Spinal cord (tissue), 9 donors: ENCODE measurements at regions not wholly inside any gene's neighbourhood (a gene's known extent, or its start where the extent isn't known, plus 50 kb on each side); places are given as distances from the start of the nearest gene placed in this dataset.
"Not testable (repeated sequence)": the region's sequence is repeated elsewhere in the genome, so short reads cannot be mapped to it uniquely, and the experiment has no call there.

Source experiments
- DNase-seq, 6 donors: peaks; one replicate each; pipeline versions ENCODE4 v3.0.0 to v3.0.0-alpha.2; 2013 to 2015; ENCODE audit warnings: low spot score in 6 of 6, low read depth in 4 of 6
- H3K27ac ChIP-seq: one replicate; pipeline ENCODE4 v1.5.1; 2013; ENCODE audit warnings: low read depth, low read length, control low read depth
- H3K27me3 ChIP-seq: one replicate; pipeline ENCODE4 v1.6.1; 2013; ENCODE audit warnings: low read length; ENCODE audit not compliant: control insufficient read depth, insufficient read depth
- H3K36me3 ChIP-seq: one replicate; pipeline ENCODE4 v1.6.1; 2013; ENCODE audit warnings: low read length; ENCODE audit not compliant: control insufficient read depth, insufficient read depth
- H3K4me1 ChIP-seq: one replicate; pipeline ENCODE4 v1.6.1; 2013; ENCODE audit warnings: low read length; ENCODE audit not compliant: control insufficient read depth, insufficient read depth
- H3K4me3 ChIP-seq: one replicate; pipeline ENCODE4 v1.5.1; 2013; ENCODE audit warnings: low read depth, low read length, control low read depth
- H3K9me3 ChIP-seq: one replicate; pipeline ENCODE4 v1.6.1; 2013; ENCODE audit warnings: low read length; ENCODE audit not compliant: control insufficient read depth, insufficient read depth
- WGBS: methylation state at CpG from one replicate; pipeline ENCODE4 v1.1.5; 2013; ENCODE audit warnings: missing lambda C conversion rate; ENCODE audit not compliant: insufficient coverage; 5-methylcytosine and 5-hydroxymethylcytosine counted together
- donor health status: healthy.

DNA sequence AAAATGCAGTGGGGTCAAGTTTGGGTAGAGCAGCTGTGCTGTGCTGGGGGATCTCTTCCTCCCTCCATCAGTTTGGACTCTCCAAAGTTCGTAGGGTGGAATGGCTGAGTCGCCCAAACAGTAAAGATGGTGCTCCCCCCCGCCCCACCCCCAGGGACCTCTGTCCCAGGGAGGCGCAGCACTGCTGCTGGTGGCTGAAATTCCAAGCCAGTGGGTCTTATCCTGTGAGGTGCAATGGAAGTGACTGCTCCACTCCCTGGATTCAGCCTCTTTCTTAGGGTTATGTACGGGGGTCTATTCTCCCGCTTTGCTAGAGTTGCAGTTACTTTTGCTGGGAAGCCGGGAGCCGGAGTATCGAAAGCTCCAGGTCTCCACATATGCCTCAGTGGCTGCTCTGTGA lies 97.5 kb upstream of the CTAGE1 start:
- DNase-seq = no peak
- Histone ChIP-seq H3K4me3 (no peak overlapping the region), H3K9me3 (no peaks in the 10 kb centered on the region), H3K36me3 (no peaks in the 10 kb centered on the region), H3K4me1 (no peaks in the 10 kb centered on the region), H3K27ac (no peak overlapping the region), H3K27me3 (no peaks in the 10 kb centered on the region)
- 98% methylated on average over 7 of the region's 9 CpGs for whole genome bisulfite sequencing

GRCh38 chr18:22517356-22517755 lies 99.6 kb upstream of the CTAGE1 start:
- no CpG with 5 or more reads among the region's 2 CpGs for WGBS
- DNase-seq = no peak

GRCh38 chr18:22521026-22521707 lies 103.5 kb upstream of the CTAGE1 start:
- H3K4me3 ChIP-seq = no peak overlapping the region
- no peak overlapping the region for H3K27ac ChIP-seq
- no peak for DNase-seq
- H3K9me3 ChIP-seq = no peaks in the 10 kb centered on the region
- H3K36me3 ChIP-seq = no peaks in the 10 kb centered on the region
- H3K27me3 ChIP-seq = no peaks in the 10 kb centered on the region
- H3K4me1 ChIP-seq = no peaks in the 10 kb centered on the region
- WGBS = 97% methylated on average over 4 of the region's 6 CpGs

More at GRCh38 chr18:22517356-22517755, 99.6 kb upstream of the CTAGE1 start:
- H3K4me3 ChIP-seq = no peak overlapping the region
- no peaks in the 10 kb centered on the region for H3K36me3 ChIP-seq
- H3K27ac ChIP-seq = no peak overlapping the region
- H3K27me3 ChIP-seq = no peaks in the 10 kb centered on the region
- H3K4me1 ChIP-seq = no peaks in the 10 kb centered on the region
- H3K9me3 ChIP-seq = no peaks in the 10 kb centered on the region

- WGBS = no CpG with 5 or more reads among the region's 2 CpGs
These were observed 105.8 kb upstream of the CTAGE1 start for GRCh38 chr18:22523481-22523880.

DNA sequence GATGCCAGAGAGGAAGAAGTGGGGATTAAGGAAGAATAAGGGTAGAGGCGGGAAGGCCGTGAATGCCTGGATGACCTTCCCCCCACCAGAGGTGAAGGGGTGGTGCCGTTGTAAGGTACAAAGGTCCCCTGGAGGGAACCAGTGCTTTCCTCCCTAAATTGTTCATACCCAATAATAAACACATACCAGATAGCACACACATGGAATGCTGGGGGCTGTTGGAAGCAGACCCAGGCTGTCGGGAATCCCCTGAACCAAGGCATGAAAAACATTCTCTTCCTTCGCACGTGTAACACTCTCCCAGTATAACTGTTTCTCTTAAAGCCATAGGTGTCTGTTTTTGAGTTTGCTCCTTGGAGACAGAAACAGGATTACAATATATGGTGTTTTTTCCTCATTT lies 107.1 kb upstream of the CTAGE1 start:
- Histone ChIP-seq H3K27ac (no peak overlapping the region), H3K36me3 (no peaks in the 10 kb centered on the region), H3K9me3 (no peaks in the 10 kb centered on the region), H3K27me3 (no peaks in the 10 kb centered on the region), H3K4me1 (no peaks in the 10 kb centered on the region), H3K4me3 (no peak overlapping the region)
- WGBS = no CpG with 5 or more reads among the region's 6 CpGs
- DNase-seq = no peak

More at GRCh38 chr18:22523481-22523880, 105.8 kb upstream of the CTAGE1 start:
- H3K27ac ChIP-seq = no peak overlapping the region
- no peak for DNase-seq
- no peak overlapping the region for H3K4me3 ChIP-seq
- no peaks in the 10 kb centered on the region for H3K36me3 ChIP-seq
- no peaks in the 10 kb centered on the region for H3K4me1 ChIP-seq
- no peaks in the 10 kb centered on the region for H3K9me3 ChIP-seq
- no peaks in the 10 kb centered on the region for H3K27me3 ChIP-seq

GRCh38 chr18:22525313-22525712 lies 107.6 kb upstream of the CTAGE1 start:
- Histone ChIP-seq H3K27ac (no peak overlapping the region), H3K4me1 (no peaks in the 10 kb centered on the region), H3K27me3 (no peaks in the 10 kb centered on the region), H3K36me3 (no peaks in the 10 kb centered on the region), H3K9me3 (no peaks in the 10 kb centered on the region), H3K4me3 (no peak overlapping the region)
- no peak for DNase-seq
- 100% methylated on average over 1 of the region's 3 CpGs for WGBS

DNA sequence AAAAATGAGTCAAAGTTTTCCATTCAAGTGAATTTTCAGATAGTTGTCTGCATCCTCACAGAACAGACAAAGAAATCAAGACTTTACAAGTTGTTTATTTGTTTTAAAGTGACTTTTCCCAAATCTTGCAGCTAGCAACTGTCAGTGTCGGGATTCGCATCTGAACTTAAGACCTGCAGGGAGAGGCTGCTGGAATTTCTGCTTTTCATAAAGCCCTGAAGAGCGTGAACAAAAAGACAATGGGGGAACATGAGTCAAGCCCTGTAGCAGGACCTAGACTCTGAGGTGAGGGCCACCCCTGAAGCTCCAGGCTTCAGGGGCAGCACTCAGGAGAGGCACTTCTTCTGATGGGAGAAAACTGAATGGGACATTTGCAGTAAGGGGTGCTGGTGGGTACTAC lies 108.2 kb upstream of the CTAGE1 start:
- Histone ChIP-seq H3K9me3 (no peaks in the 10 kb centered on the region), H3K36me3 (no peaks in the 10 kb centered on the region), H3K27ac (no peak overlapping the region), H3K27me3 (no peaks in the 10 kb centered on the region), H3K4me3 (no peak overlapping the region), H3K4me1 (no peaks in the 10 kb centered on the region)
- no peak for DNase-seq
- WGBS = 76% methylated on average over 3 of the region's 3 CpGs

- Histone ChIP-seq H3K27ac (no peak overlapping the region), H3K36me3 (no peaks in the 10 kb centered on the region), H3K4me1 (no peaks in the 10 kb centered on the region), H3K4me3 (no peak overlapping the region), H3K27me3 (no peaks in the 10 kb centered on the region), H3K9me3 (no peaks in the 10 kb centered on the region)
- 40% methylated on average over 1 of the region's 3 CpGs for WGBS
- peak in 1 of 6 donors; percentile 10 for DNase-seq
These were observed 110.6 kb upstream of the CTAGE1 start for GRCh38 chr18:22528291-22528690.

GRCh38 chr18:22534706-22535105 lies 117.0 kb upstream of the CTAGE1 start:
- H3K4me1 ChIP-seq, DNase-seq, H3K4me3 ChIP-seq, H3K27ac ChIP-seq, H3K9me3 ChIP-seq, H3K36me3 ChIP-seq, H3K27me3 ChIP-seq: not testable (repeated sequence)
- WGBS = no CpG with 5 or more reads among the region's 4 CpGs

DNA sequence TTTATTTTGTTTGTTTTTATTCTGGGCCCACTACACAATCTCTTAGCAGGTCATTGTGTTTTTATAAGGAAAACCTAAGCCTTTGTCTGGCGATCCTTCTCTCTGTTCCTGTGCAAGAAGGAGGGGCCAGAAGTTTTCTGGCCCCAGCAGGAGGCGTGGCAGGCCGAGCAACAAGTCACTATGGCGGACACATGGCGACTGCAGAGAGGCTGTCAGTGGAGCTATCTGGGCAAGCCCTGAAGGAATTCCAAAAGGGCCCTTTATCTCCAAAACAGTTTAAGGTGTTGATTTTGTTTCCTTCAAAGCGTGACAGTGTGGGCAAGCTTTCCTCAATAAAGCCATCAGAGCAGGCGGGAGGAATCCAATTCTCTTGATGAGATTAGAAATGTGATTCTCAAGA lies 118.8 kb upstream of the CTAGE1 start:
- Histone ChIP-seq H3K27me3 (no peaks in the 10 kb centered on the region), H3K9me3 (no peaks in the 10 kb centered on the region), H3K4me3 (no peak overlapping the region), H3K27ac (no peak overlapping the region), H3K4me1 (no peaks in the 10 kb centered on the region), H3K36me3 (no peaks in the 10 kb centered on the region)
- 74% methylated on average over 7 of the region's 7 CpGs for WGBS
- no peak for DNase-seq
